Type B pancreatic cell (in vitro differentiated cells): ENCODE measurements at regions not wholly inside any gene's neighbourhood (a gene's known extent, or its start where the extent isn't known, plus 50 kb on each side); places are given as distances from the start of the nearest gene placed in this dataset.
A peak's percentile ranks its signal among the peaks of the same experiment; 100 is the strongest.

ENCODE experiments used
- DNase-seq: peaks from one replicate; pipeline ENCODE4 v3.0.0; 2021; ENCODE audit warnings: mixed read lengths; ENCODE audit not compliant: unreplicated experiment; ENCODE audit errors: extremely low spot score
- H3K27ac Mint-ChIP-seq: 2 replicates; pipeline ENCODE4 v1.8.0; 2021; ENCODE audit warnings: mild to moderate bottlenecking, mixed read lengths
- H3K27me3 Mint-ChIP-seq: 2 replicates; pipeline ENCODE4 v1.8.0; 2021; ENCODE audit warnings: mixed read lengths
- H3K36me3 Mint-ChIP-seq: 2 replicates; pipeline ENCODE4 v1.8.0; 2021; ENCODE audit warnings: mixed read lengths
- H3K4me1 Mint-ChIP-seq: one replicate; pipeline ENCODE4 v1.8.0; 2021; ENCODE audit warnings: mixed read lengths; ENCODE audit not compliant: unreplicated experiment
- H3K4me3 Mint-ChIP-seq: 2 replicates; pipeline ENCODE4 v1.8.0; 2021; ENCODE audit warnings: mild to moderate bottlenecking, mixed read lengths
- H3K9me3 Mint-ChIP-seq: 2 replicates; pipeline ENCODE4 v1.8.0; 2021; ENCODE audit warnings: mixed read lengths
- TF ChIP-seq, protein P1 (sequence below): fragments of 200-600 bp; sonication (generic); conservative IDR thresholded peaks from 2 replicates; pipeline ENCODE4 v1.5.0; 2021; ENCODE audit warnings: antibody characterized with exemption, mild to moderate bottlenecking

DNA sequence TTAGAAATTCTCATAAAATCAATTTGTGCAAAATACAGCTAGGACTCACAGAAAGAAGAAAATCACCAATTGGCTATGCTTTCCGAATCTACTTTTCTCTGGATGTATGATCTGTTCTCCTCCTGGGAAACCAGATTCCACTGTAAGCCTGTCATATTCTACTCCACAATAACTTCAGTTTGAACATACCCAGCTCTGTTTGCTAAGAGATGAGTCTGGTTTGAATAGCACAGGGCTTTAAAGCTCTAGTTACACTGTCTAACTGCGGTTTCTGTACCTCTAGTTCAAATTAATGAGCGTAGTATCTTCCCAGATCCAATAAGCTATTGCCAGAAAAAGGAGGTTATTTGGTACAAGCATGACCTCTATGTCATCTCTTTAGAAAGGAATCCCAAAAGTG is 270.1 kb downstream of the DAD1 start:
- peaks cover 16% of the 10 kb centered on the region for H3K27me3 Mint-ChIP-seq
- H3K9me3 Mint-ChIP-seq = no peaks in the 10 kb centered on the region
- no peaks in the 10 kb centered on the region for H3K36me3 Mint-ChIP-seq
- H3K27ac Mint-ChIP-seq = no peak overlapping the region
- no peak for DNase-seq
- H3K4me3 Mint-ChIP-seq = no peak overlapping the region
- H3K4me1 Mint-ChIP-seq = peaks cover 2% of the 10 kb centered on the region
- TF ChIP-seq, protein P1, sequence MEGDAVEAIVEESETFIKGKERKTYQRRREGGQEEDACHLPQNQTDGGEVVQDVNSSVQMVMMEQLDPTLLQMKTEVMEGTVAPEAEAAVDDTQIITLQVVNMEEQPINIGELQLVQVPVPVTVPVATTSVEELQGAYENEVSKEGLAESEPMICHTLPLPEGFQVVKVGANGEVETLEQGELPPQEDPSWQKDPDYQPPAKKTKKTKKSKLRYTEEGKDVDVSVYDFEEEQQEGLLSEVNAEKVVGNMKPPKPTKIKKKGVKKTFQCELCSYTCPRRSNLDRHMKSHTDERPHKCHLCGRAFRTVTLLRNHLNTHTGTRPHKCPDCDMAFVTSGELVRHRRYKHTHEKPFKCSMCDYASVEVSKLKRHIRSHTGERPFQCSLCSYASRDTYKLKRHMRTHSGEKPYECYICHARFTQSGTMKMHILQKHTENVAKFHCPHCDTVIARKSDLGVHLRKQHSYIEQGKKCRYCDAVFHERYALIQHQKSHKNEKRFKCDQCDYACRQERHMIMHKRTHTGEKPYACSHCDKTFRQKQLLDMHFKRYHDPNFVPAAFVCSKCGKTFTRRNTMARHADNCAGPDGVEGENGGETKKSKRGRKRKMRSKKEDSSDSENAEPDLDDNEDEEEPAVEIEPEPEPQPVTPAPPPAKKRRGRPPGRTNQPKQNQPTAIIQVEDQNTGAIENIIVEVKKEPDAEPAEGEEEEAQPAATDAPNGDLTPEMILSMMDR = no peak

DNA sequence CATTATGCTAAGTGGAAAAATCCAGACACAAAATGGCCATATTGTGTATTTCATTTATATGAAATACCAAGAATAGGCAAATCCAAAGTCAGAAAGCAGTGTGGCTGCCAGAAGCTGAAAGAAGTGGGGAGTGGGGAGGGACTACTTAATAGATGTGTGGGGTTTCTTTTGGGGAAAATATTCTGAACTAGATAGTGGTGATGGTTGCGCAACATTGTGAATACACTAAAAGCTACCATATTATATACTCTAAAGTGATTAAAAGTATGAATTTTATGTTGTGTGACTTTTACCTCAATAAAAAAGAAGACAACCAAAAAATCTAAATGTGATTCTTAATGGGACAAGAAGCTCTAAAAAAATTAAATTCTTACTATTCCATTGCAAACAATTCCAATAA is 272.6 kb downstream of the DAD1 start:
- peaks cover 4% of the 10 kb centered on the region for H3K4me1 Mint-ChIP-seq
- H3K27ac Mint-ChIP-seq = no peak overlapping the region
- H3K27me3 Mint-ChIP-seq = peaks cover 12% of the 10 kb centered on the region
- no peak overlapping the region for H3K4me3 Mint-ChIP-seq
- DNase-seq = no peak
- H3K9me3 Mint-ChIP-seq = no peaks in the 10 kb centered on the region
- TF ChIP-seq, protein P1 = no peak
- no peaks in the 10 kb centered on the region for H3K36me3 Mint-ChIP-seq

DNA sequence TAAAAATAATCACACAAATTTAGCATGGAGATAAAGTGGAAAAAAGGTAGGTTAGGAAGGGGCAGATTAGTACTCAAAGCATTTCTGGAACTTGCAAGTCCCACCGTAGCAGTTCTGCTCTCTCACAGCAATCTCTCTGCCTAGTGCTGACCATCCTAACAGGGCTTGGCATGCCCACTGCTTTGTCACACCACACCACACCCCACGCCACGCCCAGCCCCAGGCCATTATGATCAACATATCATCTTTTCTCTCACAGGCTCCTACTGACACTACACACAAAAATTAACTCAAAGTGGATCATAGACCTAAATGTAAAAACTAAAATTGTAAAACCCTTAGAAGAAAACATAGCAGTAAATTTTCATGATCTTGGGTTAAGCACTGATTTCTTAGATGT is 273.7 kb downstream of the DAD1 start:
- H3K36me3 Mint-ChIP-seq = no peaks in the 10 kb centered on the region
- TF ChIP-seq, protein P1 = no peak
- peak overlapping the region; percentile 50 for H3K27ac Mint-ChIP-seq
- no peak overlapping the region for H3K4me3 Mint-ChIP-seq
- DNase-seq = no peak
- no peaks in the 10 kb centered on the region for H3K9me3 Mint-ChIP-seq
- peaks cover 4% of the 10 kb centered on the region for H3K4me1 Mint-ChIP-seq
- H3K27me3 Mint-ChIP-seq = peaks cover 12% of the 10 kb centered on the region

DNA sequence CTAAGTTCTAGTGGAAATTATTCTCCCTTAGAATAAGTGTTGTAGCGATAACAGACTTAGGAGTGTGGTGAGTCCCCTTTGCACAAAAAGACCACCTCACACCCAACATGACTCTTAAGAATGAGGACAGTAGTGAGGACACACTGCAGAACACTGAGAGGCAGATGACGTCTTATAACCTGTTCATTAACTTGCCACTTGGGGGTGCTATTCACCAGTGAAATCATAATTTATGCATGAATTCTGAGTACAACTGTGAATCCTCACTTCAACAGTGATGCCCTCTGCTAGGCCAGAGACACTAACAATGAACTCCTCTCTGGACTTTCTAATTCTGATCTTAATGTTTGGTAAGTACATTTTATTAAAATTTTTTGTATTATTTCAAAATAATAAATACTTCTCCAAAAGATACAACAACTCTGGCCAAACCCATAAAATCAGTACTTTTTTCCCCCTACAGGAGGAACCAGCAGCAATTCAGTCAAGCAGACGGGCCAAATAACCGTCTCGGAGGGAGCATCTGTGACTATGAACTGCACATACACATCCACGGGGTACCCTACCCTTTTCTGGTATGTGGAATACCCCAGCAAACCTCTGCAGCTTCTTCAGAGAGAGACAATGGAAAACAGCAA is 274.7 kb downstream of the DAD1 start:
- peaks cover 4% of the 10 kb centered on the region for H3K4me1 Mint-ChIP-seq
- H3K9me3 Mint-ChIP-seq = no peaks in the 10 kb centered on the region
- no peak for DNase-seq
- TF ChIP-seq, protein P1 = peak; percentile 85
- H3K36me3 Mint-ChIP-seq = no peaks in the 10 kb centered on the region
- H3K27me3 Mint-ChIP-seq = peaks cover 6% of the 10 kb centered on the region
- H3K4me3 Mint-ChIP-seq = no peak overlapping the region
- H3K27ac Mint-ChIP-seq = no peak overlapping the region

DNA sequence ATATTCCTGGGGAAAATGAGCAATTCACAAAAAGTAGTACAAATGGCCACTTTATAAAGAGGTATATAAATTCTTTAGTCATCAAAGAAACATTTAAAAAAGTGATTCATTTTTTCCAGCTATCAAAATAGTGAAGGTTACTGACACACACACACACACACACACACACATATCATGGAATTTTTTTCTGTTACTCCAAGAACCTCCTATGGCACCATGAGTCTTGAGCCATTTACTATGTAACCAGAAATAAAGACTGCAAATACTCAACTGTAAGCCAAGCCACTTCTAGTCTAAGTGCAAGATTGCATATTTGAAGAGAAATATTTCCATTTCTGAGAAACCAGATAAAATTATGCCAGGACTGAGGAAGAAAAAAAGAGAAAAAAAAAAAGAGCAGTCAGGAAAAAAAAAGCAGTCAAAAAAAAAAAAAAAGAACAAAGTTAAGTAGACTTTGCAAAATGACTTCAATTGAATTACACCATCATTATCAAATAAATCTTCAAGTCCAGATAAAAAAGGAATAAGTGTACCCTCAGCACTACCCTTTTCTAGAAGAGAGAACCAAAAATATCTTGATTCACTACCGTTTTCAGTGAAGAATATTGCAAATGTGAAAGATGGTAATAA is 275.7 kb downstream of the DAD1 start:
- DNase-seq = no peak
- Mint-ChIP-seq H3K4me1 (peaks cover 4% of the 10 kb centered on the region), H3K9me3 (no peaks in the 10 kb centered on the region), H3K36me3 (no peaks in the 10 kb centered on the region), H3K4me3 (no peak overlapping the region), H3K27me3 (peaks cover 6% of the 10 kb centered on the region), H3K27ac (no peak overlapping the region)
- TF ChIP-seq, protein P1 = no peak
